Right atrium auricular region (tissue), 2 donors: ENCODE measurements at regions not wholly inside any gene's neighbourhood (a gene's known extent, or its start where the extent isn't known, plus 50 kb on each side); places are given as distances from the start of the nearest gene placed in this dataset.

Experiments
- DNase-seq: peaks from one replicate; pipeline ENCODE4 v3.0.0-alpha.2; 2019; ENCODE audit warnings: low spot score
- H3K27ac ChIP-seq, 2 donors: fragments of 200-600 bp; sonication (generic); 1 replicate in 1 of 2; 2 replicates in 1 of 2; pipeline ENCODE4 v1.5.1; 2016 to 2019
- H3K27me3 ChIP-seq, 2 donors: fragments of 200-600 bp; sonication (generic); one replicate each; pipeline versions ENCODE4 v1.5.1 to v1.6.0; 2017 to 2019
- H3K36me3 ChIP-seq: fragments of 200-600 bp; sonication (generic); one replicate; pipeline ENCODE4 v1.5.1; 2016
- H3K4me1 ChIP-seq, 2 donors: fragments of 200-600 bp; sonication (generic); one replicate each; pipeline versions ENCODE4 v1.5.1 to v1.6.0; 2017 to 2019
- H3K4me3 ChIP-seq, 2 donors: fragments of 200-600 bp; sonication (generic); 1 replicate in 1 of 2; 2 replicates in 1 of 2; pipeline ENCODE4 v1.5.1; 2017 to 2019; ENCODE audit warnings: mild to moderate bottlenecking in 1 of 2, moderate library complexity in 1 of 2
- H3K9me3 ChIP-seq, 2 donors: fragments of 200-600 bp; sonication (generic); one replicate each; pipeline ENCODE4 v1.5.1; 2019
- CTCF ChIP-seq, 2 donors: fragments of 200-600 bp; sonication (generic); IDR thresholded peaks; one replicate each; pipeline ENCODE4 v1.5.1; 2019; ENCODE audit warnings: antibody characterized with exemption in 2 of 2

GRCh38 chr4:19544446-19545125 is 707.1 kb upstream of the SLIT2 start:
- Histone ChIP-seq H3K36me3 (no peaks in the 10 kb centered on the region), H3K4me1 (no peaks in the 10 kb centered on the region)
- TF ChIP-seq CTCF (IDR thresholded peaks at IDR 0.05), result no peak

GRCh38 chr4:19540859-19541540 is 710.7 kb upstream of the SLIT2 start:
- no peak overlapping the region for H3K4me3 ChIP-seq
- H3K27me3 ChIP-seq, result no peaks in the 10 kb centered on the region
- H3K9me3 ChIP-seq, result no peaks in the 10 kb centered on the region
- no peak for TF ChIP-seq CTCF (IDR thresholded peaks at IDR 0.05)
- H3K4me1 ChIP-seq, result no peaks in the 10 kb centered on the region
- no peaks in the 10 kb centered on the region for H3K36me3 ChIP-seq
- no peak overlapping the region for H3K27ac ChIP-seq
- no peak for DNase-seq

More at GRCh38 chr4:19544446-19545125, 707.1 kb upstream of the SLIT2 start:
- H3K9me3 ChIP-seq, result no peaks in the 10 kb centered on the region
- H3K27ac ChIP-seq, result no peak overlapping the region
- H3K4me3 ChIP-seq, result no peak overlapping the region
- DNase-seq, result no peak
- H3K27me3 ChIP-seq, result no peaks in the 10 kb centered on the region

- no peak for TF ChIP-seq CTCF (IDR thresholded peaks at IDR 0.05)
- Histone ChIP-seq H3K4me3 (no peak overlapping the region), H3K4me1 (no peaks in the 10 kb centered on the region), H3K36me3 (no peaks in the 10 kb centered on the region), H3K27me3 (no peaks in the 10 kb centered on the region), H3K27ac (no peak overlapping the region), H3K9me3 (no peaks in the 10 kb centered on the region)
- no peak for DNase-seq
Observed at GRCh38 chr4:19539201-19539600, 712.5 kb upstream of the SLIT2 start.

- no peak for DNase-seq
- Histone ChIP-seq H3K36me3 (no peaks in the 10 kb centered on the region), H3K4me1 (no peaks in the 10 kb centered on the region), H3K4me3 (no peak overlapping the region), H3K27ac (no peak overlapping the region), H3K27me3 (no peaks in the 10 kb centered on the region), H3K9me3 (no peaks in the 10 kb centered on the region)
- no peak for TF ChIP-seq CTCF (IDR thresholded peaks at IDR 0.05)
Observed at GRCh38 chr4:19534159-19534558, 717.5 kb upstream of the SLIT2 start.

- H3K4me1 ChIP-seq, result no peaks in the 10 kb centered on the region
- H3K36me3 ChIP-seq, result no peaks in the 10 kb centered on the region
- TF ChIP-seq CTCF (IDR thresholded peaks at IDR 0.05), result no peak
- H3K27ac ChIP-seq, result no peak overlapping the region
- DNase-seq, result no peak
- no peaks in the 10 kb centered on the region for H3K9me3 ChIP-seq
- H3K27me3 ChIP-seq, result no peaks in the 10 kb centered on the region
- H3K4me3 ChIP-seq, result no peak overlapping the region
Observed at GRCh38 chr4:19531906-19532848, 719.5 kb upstream of the SLIT2 start.
